ENCODE measurements at regions not wholly inside any gene's neighbourhood (a gene's known extent, or its start where the extent isn't known, plus 50 kb on each side); places are given as distances from the start of the nearest gene placed in this dataset.

DNA sequence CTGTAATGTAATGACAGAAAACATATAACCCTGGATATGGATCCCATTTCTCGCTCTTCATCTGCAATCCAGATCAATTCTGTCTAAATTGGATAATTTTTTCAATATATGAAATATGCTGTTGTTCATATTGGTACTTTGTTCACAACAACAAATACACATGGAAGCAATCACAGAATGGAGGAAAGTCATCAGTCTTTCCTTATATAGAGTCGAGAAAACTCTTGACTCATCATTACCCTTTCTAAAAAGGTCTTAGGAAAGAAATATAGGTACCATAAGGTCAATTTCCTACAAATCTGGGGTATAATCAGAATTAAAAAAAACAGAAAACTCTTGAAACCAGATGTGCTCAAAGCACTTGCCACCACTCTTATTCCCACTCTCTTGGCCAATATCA lies 677.6 kb upstream of the ID4 start:
- no peak for TF ChIP-seq POLR2AphosphoS5 (IDR thresholded peaks at IDR 0.05)
- TF ChIP-seq, protein P1, sequence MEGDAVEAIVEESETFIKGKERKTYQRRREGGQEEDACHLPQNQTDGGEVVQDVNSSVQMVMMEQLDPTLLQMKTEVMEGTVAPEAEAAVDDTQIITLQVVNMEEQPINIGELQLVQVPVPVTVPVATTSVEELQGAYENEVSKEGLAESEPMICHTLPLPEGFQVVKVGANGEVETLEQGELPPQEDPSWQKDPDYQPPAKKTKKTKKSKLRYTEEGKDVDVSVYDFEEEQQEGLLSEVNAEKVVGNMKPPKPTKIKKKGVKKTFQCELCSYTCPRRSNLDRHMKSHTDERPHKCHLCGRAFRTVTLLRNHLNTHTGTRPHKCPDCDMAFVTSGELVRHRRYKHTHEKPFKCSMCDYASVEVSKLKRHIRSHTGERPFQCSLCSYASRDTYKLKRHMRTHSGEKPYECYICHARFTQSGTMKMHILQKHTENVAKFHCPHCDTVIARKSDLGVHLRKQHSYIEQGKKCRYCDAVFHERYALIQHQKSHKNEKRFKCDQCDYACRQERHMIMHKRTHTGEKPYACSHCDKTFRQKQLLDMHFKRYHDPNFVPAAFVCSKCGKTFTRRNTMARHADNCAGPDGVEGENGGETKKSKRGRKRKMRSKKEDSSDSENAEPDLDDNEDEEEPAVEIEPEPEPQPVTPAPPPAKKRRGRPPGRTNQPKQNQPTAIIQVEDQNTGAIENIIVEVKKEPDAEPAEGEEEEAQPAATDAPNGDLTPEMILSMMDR (IDR thresholded peaks at IDR 0.05), result no peak
- TF ChIP-seq EP300 (IDR thresholded peaks at IDR 0.05), result no peak
- no peak for TF ChIP-seq POLR2A (IDR thresholded peaks at IDR 0.05)

All from sigmoid colon (tissue), 4 donors.